ENCODE measurements at regions not wholly inside any gene's neighbourhood (a gene's known extent, or its start where the extent isn't known, plus 50 kb on each side); places are given as distances from the start of the nearest gene placed in this dataset.

GRCh38 chr12:127194176-127194575 is 1072.8 kb upstream of the TMEM132C start:
- no peak overlapping the region for H3K4me3 ChIP-seq (ENCODE audit: low read length)
- peaks cover 5% of the 10 kb centered on the region for H3F3A ChIP-seq (ENCODE audit: insufficient read depth, low read length, poor library complexity, severe bottlenecking)
- H3K9ac ChIP-seq (ENCODE audit: low read length), result no peak overlapping the region
- no peaks in the 10 kb centered on the region for H3K79me2 ChIP-seq (replicated peaks; ENCODE audit: insufficient read depth, low read length)
- no peak overlapping the region for H3K27ac ChIP-seq (ENCODE audit: low read length)
- H3K27me3 ChIP-seq (ENCODE audit: insufficient read depth, low read depth, low read length), result no peaks in the 10 kb centered on the region
- H3K36me3 ChIP-seq (ENCODE audit: insufficient read depth, low read length), result no peaks in the 10 kb centered on the region
- H3K9me3 ChIP-seq (ENCODE audit: low read length), result no peaks in the 10 kb centered on the region
- H4K20me1 ChIP-seq (ENCODE audit: insufficient read depth), result no peaks in the 10 kb centered on the region
- no peak overlapping the region for H3K4me2 ChIP-seq (ENCODE audit: low read length)
- no peak overlapping the region for H2AFZ ChIP-seq (ENCODE audit: low read depth, low read length)
- no peaks in the 10 kb centered on the region for H3K9me2 ChIP-seq (ENCODE audit: insufficient read depth, low read length)
- TF ChIP-seq POLR2AphosphoS5 (IDR thresholded peaks at IDR 0.05), result no peak
- no peak for TF ChIP-seq TAF1 (IDR thresholded peaks at IDR 0.05; ENCODE audit: low read depth)
- TF ChIP-seq MXI1 (conservative IDR thresholded peaks at IDR 0.05; ENCODE audit: poor library complexity, severe bottlenecking), result no peak
- TF ChIP-seq EP300 (conservative IDR thresholded peaks at IDR 0.05; ENCODE audit: poor library complexity, severe bottlenecking), result no peak
- TF ChIP-seq, protein P1, sequence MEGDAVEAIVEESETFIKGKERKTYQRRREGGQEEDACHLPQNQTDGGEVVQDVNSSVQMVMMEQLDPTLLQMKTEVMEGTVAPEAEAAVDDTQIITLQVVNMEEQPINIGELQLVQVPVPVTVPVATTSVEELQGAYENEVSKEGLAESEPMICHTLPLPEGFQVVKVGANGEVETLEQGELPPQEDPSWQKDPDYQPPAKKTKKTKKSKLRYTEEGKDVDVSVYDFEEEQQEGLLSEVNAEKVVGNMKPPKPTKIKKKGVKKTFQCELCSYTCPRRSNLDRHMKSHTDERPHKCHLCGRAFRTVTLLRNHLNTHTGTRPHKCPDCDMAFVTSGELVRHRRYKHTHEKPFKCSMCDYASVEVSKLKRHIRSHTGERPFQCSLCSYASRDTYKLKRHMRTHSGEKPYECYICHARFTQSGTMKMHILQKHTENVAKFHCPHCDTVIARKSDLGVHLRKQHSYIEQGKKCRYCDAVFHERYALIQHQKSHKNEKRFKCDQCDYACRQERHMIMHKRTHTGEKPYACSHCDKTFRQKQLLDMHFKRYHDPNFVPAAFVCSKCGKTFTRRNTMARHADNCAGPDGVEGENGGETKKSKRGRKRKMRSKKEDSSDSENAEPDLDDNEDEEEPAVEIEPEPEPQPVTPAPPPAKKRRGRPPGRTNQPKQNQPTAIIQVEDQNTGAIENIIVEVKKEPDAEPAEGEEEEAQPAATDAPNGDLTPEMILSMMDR (IDR thresholded peaks at IDR 0.05; ENCODE audit: poor library complexity, severe bottlenecking), result no peak
- no peak for TF ChIP-seq REST (IDR thresholded peaks at IDR 0.05; ENCODE audit: borderline replicate concordance)
- TF ChIP-seq SMC3 (conservative IDR thresholded peaks at IDR 0.05; ENCODE audit: poor library complexity), result no peak
- no peak for TF ChIP-seq RAD21 (conservative IDR thresholded peaks at IDR 0.05)
- TF ChIP-seq EZH2 (IDR thresholded peaks at IDR 0.05; ENCODE audit: borderline replicate concordance, insufficient read depth, low read length, poor library complexity, severe bottlenecking), result no peak

- no peaks in the 10 kb centered on the region for H3K27me3 ChIP-seq (ENCODE audit: insufficient read depth, low read depth, low read length)
- no peaks in the 10 kb centered on the region for H3K9me3 ChIP-seq (ENCODE audit: low read length)
- H3K4me2 ChIP-seq (ENCODE audit: low read length), result no peak overlapping the region
- H3K36me3 ChIP-seq (ENCODE audit: insufficient read depth, low read length), result no peaks in the 10 kb centered on the region
- TF ChIP-seq REST (IDR thresholded peaks at IDR 0.05; ENCODE audit: borderline replicate concordance) (no peak), EP300 (conservative IDR thresholded peaks at IDR 0.05; ENCODE audit: poor library complexity, severe bottlenecking) (no peak)
- TF ChIP-seq, protein P1 (IDR thresholded peaks at IDR 0.05; ENCODE audit: poor library complexity, severe bottlenecking), result no peak
- H3K27ac ChIP-seq (ENCODE audit: low read length), result no peak overlapping the region
- H3F3A ChIP-seq (ENCODE audit: insufficient read depth, low read length, poor library complexity, severe bottlenecking), result no peaks in the 10 kb centered on the region
- no peak overlapping the region for H3K4me3 ChIP-seq (ENCODE audit: low read length)
- no peaks in the 10 kb centered on the region for H4K20me1 ChIP-seq (ENCODE audit: insufficient read depth)
- no peak overlapping the region for H3K9ac ChIP-seq (ENCODE audit: low read length)
- H2AFZ ChIP-seq (ENCODE audit: low read depth, low read length), result no peak overlapping the region
- H3K79me2 ChIP-seq (replicated peaks; ENCODE audit: insufficient read depth, low read length), result no peaks in the 10 kb centered on the region
- no peaks in the 10 kb centered on the region for H3K9me2 ChIP-seq (ENCODE audit: insufficient read depth, low read length)
Observed at GRCh38 chr12:127205781-127206555, 1061.0 kb upstream of the TMEM132C start.
